ENCODE measurements at regions not wholly inside any gene's neighbourhood (a gene's known extent, or its start where the extent isn't known, plus 50 kb on each side); places are given as distances from the start of the nearest gene placed in this dataset.

GRCh38 chrX:45381366-45381765 lies 180.7 kb upstream of the DIPK2B start:
- DNase-seq (ENCODE audit: low read depth): no peak

- no peak for DNase-seq (ENCODE audit: low read depth)
Measured at GRCh38 chrX:45379236-45379635, 178.6 kb upstream of the DIPK2B start.

- no peak for DNase-seq (ENCODE audit: low read depth)
Measured at GRCh38 chrX:45372151-45372550, 171.5 kb upstream of the DIPK2B start.

- DNase-seq (ENCODE audit: low read depth): no peak
Measured at GRCh38 chrX:45368705-45369104, 168.0 kb upstream of the DIPK2B start.

GRCh38 chrX:45363596-45363995 lies 162.9 kb upstream of the DIPK2B start:
- no peak for DNase-seq (ENCODE audit: low read depth)

GRCh38 chrX:45360571-45360970 lies 159.9 kb upstream of the DIPK2B start:
- no peak for DNase-seq (ENCODE audit: low read depth)

- no peak for DNase-seq (ENCODE audit: low read depth)
Measured at GRCh38 chrX:45358392-45358791, 157.7 kb upstream of the DIPK2B start.

GRCh38 chrX:45353456-45353855 lies 152.8 kb upstream of the DIPK2B start:
- DNase-seq (ENCODE audit: low read depth): no peak

- DNase-seq (ENCODE audit: low read depth): no peak
Measured at GRCh38 chrX:45352611-45353010, 151.9 kb upstream of the DIPK2B start.

- peak; percentile 15 for DNase-seq (ENCODE audit: low read depth)
Measured at GRCh38 chrX:45351478-45351877, 150.8 kb upstream of the DIPK2B start.

GRCh38 chrX:45348296-45348695 lies 147.6 kb upstream of the DIPK2B start:
- no peak for DNase-seq (ENCODE audit: low read depth)

GRCh38 chrX:45347877-45348276 lies 147.2 kb upstream of the DIPK2B start:
- no peak for DNase-seq (ENCODE audit: low read depth)

GRCh38 chrX:45344594-45344993 lies 143.9 kb upstream of the DIPK2B start:
- no peak for DNase-seq (ENCODE audit: low read depth)

- no peak for DNase-seq (ENCODE audit: low read depth)
Measured at GRCh38 chrX:45329217-45329616, 128.5 kb upstream of the DIPK2B start.

GRCh38 chrX:45324941-45325340 lies 124.3 kb upstream of the DIPK2B start:
- peak; percentile 55 for DNase-seq (ENCODE audit: low read depth)

GRCh38 chrX:45323387-45323786 lies 122.7 kb upstream of the DIPK2B start:
- DNase-seq (ENCODE audit: low read depth): no peak

- DNase-seq (ENCODE audit: low read depth): no peak
Measured at GRCh38 chrX:45322820-45323219, 122.1 kb upstream of the DIPK2B start.

GRCh38 chrX:45322382-45322781 lies 121.7 kb upstream of the DIPK2B start:
- no peak for DNase-seq (ENCODE audit: low read depth)

- DNase-seq (ENCODE audit: low read depth): no peak
Measured at GRCh38 chrX:45320191-45320590, 119.5 kb upstream of the DIPK2B start.

- DNase-seq (ENCODE audit: low read depth): no peak
Measured at GRCh38 chrX:45309801-45310200, 109.1 kb upstream of the DIPK2B start.

GRCh38 chrX:45309096-45309495 lies 108.4 kb upstream of the DIPK2B start:
- no peak for DNase-seq (ENCODE audit: low read depth)

GRCh38 chrX:45306794-45307193 lies 106.1 kb upstream of the DIPK2B start:
- DNase-seq (ENCODE audit: low read depth): no peak

- DNase-seq (ENCODE audit: low read depth): no peak
Measured at GRCh38 chrX:45300638-45301037, 100.0 kb upstream of the DIPK2B start.

- DNase-seq (ENCODE audit: low read depth): no peak
Measured at GRCh38 chrX:45295259-45295986, 94.7 kb upstream of the DIPK2B start.
